ENCODE measurements at regions not wholly inside any gene's neighbourhood (a gene's known extent, or its start where the extent isn't known, plus 50 kb on each side); places are given as distances from the start of the nearest gene placed in this dataset.

DNA sequence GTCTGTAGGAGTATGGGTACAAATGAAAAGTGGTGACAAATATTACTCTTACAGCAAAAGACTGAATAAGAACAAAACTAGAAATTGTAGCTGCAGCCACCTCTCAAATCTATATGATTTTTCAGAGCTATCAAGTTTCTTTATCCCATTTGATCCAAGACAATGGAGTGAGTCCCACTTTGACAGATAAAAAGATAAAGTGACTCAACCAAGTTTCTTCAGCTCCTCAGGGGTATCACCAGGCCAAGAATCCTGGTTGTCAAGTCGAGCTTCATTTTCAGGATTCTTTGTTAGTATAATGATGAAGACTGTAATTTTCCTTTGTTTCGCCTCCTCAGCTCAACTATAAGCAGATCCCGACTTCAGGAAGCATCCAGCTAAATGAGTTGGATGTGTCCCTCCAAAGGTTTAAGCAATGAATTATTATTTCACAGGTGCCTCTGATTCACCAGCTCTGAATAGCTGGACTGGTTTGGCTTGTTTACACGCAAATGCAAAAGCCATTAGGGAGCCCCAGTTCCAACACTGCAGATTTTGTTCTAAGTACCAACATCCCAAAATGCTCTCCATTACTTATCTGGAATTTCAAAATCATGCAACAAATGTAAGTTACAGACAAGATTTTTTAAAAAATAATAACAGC, 238.9 kb downstream of the MAFB start:
- H3K27ac ChIP-seq (ENCODE audit: low read depth, low read length), result no peak overlapping the region
- no peaks in the 10 kb centered on the region for H3K27me3 ChIP-seq (ENCODE audit: control insufficient read depth in 1 of 2, insufficient read depth in 2 of 2, low read length in 2 of 2)
- no peak overlapping the region for H3K9ac ChIP-seq (ENCODE audit: low read depth in 1 of 2, low read length in 2 of 2)

DNA sequence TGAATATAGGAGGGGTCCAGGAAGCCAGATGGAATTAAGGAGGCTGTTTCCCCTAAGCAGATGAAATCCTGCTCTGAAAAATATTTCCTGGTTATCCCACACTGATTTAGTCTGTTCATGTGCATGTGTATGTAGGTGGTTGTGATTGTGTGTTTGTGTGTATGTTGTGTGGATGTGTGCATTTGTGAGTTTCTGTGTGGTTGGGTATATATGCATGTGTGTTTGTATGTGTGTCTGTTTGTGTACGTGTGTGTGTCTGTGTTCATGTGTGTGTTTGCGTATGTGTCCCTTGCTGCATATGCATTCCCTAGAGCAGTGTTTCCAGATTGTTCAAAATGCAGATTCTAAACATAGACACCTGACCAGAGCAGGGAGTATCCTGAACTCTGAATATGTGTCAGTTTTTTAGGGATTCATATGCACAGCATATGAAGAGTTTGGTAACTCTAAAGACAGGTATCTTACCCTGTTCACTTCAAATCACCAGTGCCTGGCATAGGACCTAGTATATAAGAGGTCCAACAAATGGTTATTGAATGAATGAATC, 239.8 kb downstream of the MAFB start:
- no peaks in the 10 kb centered on the region for H3K36me3 ChIP-seq (ENCODE audit: control insufficient read depth in 1 of 2, insufficient read depth in 2 of 2, low read length in 2 of 2)
- no peaks in the 10 kb centered on the region for H3K4me1 ChIP-seq (ENCODE audit: control insufficient read depth in 1 of 2, insufficient read depth in 2 of 2, low read length in 2 of 2)
- H3K9me3 ChIP-seq (ENCODE audit: control insufficient read depth in 1 of 2, low read length in 2 of 2), result no peaks in the 10 kb centered on the region
- H3K9ac ChIP-seq (ENCODE audit: low read depth in 1 of 2, low read length in 2 of 2), result no peak overlapping the region
- H3K27me3 ChIP-seq (ENCODE audit: control insufficient read depth in 1 of 2, insufficient read depth in 2 of 2, low read length in 2 of 2), result no peaks in the 10 kb centered on the region
- H3K4me3 ChIP-seq (ENCODE audit: low read depth in 1 of 2, low read length in 2 of 2), result no peak overlapping the region
- no peak overlapping the region for H3K27ac ChIP-seq (ENCODE audit: low read depth, low read length)

More for the DNA sequence above, 238.9 kb downstream of the MAFB start:
- H3K4me1 ChIP-seq (ENCODE audit: control insufficient read depth in 1 of 2, insufficient read depth in 2 of 2, low read length in 2 of 2), result no peaks in the 10 kb centered on the region
- H3K9me3 ChIP-seq (ENCODE audit: control insufficient read depth in 1 of 2, low read length in 2 of 2), result no peaks in the 10 kb centered on the region
- no peaks in the 10 kb centered on the region for H3K36me3 ChIP-seq (ENCODE audit: control insufficient read depth in 1 of 2, insufficient read depth in 2 of 2, low read length in 2 of 2)
- no peak overlapping the region for H3K4me3 ChIP-seq (ENCODE audit: low read depth in 1 of 2, low read length in 2 of 2)

DNA sequence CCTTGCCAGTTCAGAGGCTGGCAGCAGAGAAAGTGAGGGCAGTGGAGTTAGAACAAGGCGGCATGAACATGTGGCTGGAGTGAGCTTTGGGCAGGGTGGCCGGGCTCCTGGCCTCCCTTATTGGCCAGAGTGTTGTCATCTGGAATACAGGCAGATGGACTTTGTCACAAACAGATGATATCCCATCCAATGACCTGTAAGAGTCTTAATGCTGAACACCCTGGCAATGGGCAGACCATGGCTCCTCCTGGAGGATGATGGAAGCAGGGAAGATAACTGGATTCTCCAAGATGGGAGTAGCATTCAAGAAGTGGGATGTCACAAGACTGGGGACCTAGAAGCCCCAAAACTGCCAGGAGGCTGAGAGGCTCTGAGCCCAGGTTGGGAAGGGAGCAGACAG, 242.1 kb downstream of the MAFB start:
- no peaks in the 10 kb centered on the region for H3K9me3 ChIP-seq (ENCODE audit: control insufficient read depth in 1 of 2, low read length in 2 of 2)
- H3K9ac ChIP-seq (ENCODE audit: low read depth in 1 of 2, low read length in 2 of 2), result no peak overlapping the region
- no peaks in the 10 kb centered on the region for H3K36me3 ChIP-seq (ENCODE audit: control insufficient read depth in 1 of 2, insufficient read depth in 2 of 2, low read length in 2 of 2)
- H3K27me3 ChIP-seq (ENCODE audit: control insufficient read depth in 1 of 2, insufficient read depth in 2 of 2, low read length in 2 of 2), result no peaks in the 10 kb centered on the region
- no peak overlapping the region for H3K4me3 ChIP-seq (ENCODE audit: low read depth in 1 of 2, low read length in 2 of 2)
- no peak overlapping the region for H3K27ac ChIP-seq (ENCODE audit: low read depth, low read length)
- H3K4me1 ChIP-seq (ENCODE audit: control insufficient read depth in 1 of 2, insufficient read depth in 2 of 2, low read length in 2 of 2), result peaks cover 0 to 3% of the 10 kb centered on the region in 2 donors

- H3K4me1 ChIP-seq (ENCODE audit: control insufficient read depth in 1 of 2, insufficient read depth in 2 of 2, low read length in 2 of 2), result peaks cover 0 to 3% of the 10 kb centered on the region in 2 donors
- H3K27me3 ChIP-seq (ENCODE audit: control insufficient read depth in 1 of 2, insufficient read depth in 2 of 2, low read length in 2 of 2), result no peaks in the 10 kb centered on the region
- H3K27ac ChIP-seq (ENCODE audit: low read depth, low read length), result no peak overlapping the region
- H3K4me3 ChIP-seq (ENCODE audit: low read depth in 1 of 2, low read length in 2 of 2), result no peak overlapping the region
- no peak overlapping the region for H3K9ac ChIP-seq (ENCODE audit: low read depth in 1 of 2, low read length in 2 of 2)
- H3K9me3 ChIP-seq (ENCODE audit: control insufficient read depth in 1 of 2, low read length in 2 of 2), result no peaks in the 10 kb centered on the region
- H3K36me3 ChIP-seq (ENCODE audit: control insufficient read depth in 1 of 2, insufficient read depth in 2 of 2, low read length in 2 of 2), result no peaks in the 10 kb centered on the region
Measured at GRCh38 chr20:40444516-40444915, 244.5 kb downstream of the MAFB start.

DNA sequence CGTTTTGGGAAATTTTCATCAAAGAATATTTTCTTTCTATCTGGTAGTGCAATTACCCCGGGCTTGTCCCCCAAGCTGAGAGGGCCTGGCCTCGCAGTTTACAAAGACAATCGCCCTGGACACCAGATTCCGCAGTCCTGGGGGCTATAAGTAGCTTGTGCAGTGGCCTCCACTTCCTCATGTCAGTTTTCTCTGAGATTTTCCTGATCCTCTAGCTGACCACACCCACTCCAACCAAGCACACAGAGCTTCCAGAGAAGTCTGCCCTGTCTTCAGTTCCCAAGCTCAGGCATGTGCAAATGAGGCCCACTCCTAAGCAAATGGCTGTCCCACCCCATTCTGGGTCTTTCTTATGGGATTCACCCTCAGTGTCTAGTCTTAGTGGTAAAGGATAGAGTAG, 245.3 kb downstream of the MAFB start:
- no peak overlapping the region for H3K4me3 ChIP-seq (ENCODE audit: low read depth in 1 of 2, low read length in 2 of 2)
- no peaks in the 10 kb centered on the region for H3K9me3 ChIP-seq (ENCODE audit: control insufficient read depth in 1 of 2, low read length in 2 of 2)
- no peak overlapping the region for H3K9ac ChIP-seq (ENCODE audit: low read depth in 1 of 2, low read length in 2 of 2)
- H3K4me1 ChIP-seq (ENCODE audit: control insufficient read depth in 1 of 2, insufficient read depth in 2 of 2, low read length in 2 of 2), result peaks cover 0 to 3% of the 10 kb centered on the region in 2 donors
- no peaks in the 10 kb centered on the region for H3K36me3 ChIP-seq (ENCODE audit: control insufficient read depth in 1 of 2, insufficient read depth in 2 of 2, low read length in 2 of 2)
- H3K27ac ChIP-seq (ENCODE audit: low read depth, low read length), result no peak overlapping the region
- no peaks in the 10 kb centered on the region for H3K27me3 ChIP-seq (ENCODE audit: control insufficient read depth in 1 of 2, insufficient read depth in 2 of 2, low read length in 2 of 2)

DNA sequence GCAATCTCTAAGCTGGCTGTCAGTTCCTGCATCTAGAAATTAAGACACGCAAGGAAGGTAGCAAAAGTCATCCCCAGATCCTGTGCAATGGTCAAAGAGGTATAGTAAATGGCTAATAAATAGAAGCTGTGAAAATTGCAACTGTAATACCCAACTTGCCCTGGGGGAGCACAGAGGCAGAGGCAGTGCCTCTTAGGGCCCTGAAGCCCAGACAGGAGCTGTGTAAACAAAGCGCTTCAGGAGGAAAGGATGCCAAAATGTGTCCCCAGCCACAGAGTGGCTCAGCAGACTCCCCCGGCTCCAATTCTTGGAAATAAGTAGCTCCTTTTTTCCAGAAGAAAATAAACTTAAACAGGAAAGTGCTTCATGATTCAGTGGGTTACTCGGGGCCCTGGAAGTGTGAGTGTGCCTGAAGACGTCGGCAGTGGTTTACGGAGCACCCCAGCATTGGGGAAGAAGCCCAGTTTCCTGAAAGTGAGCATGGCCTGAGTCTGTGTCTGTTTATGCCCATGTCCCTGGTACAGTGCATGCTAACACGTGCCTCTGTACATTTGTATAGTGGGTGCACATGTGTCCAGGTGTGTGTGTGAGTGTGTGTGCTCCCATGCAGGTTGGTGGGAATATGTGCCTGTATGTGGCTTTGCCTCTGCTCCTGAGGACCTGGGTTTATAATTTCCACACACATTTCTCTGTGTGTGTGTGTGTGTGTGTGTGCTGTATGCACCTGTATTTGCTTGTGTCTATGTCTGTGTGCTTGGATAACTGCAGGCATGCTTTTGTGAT, 246.7 kb downstream of the MAFB start:
- Histone ChIP-seq H3K27ac (ENCODE audit: low read depth, low read length) (no peak overlapping the region), H3K9ac (ENCODE audit: low read depth in 1 of 2, low read length in 2 of 2) (no peak overlapping the region), H3K4me1 (ENCODE audit: control insufficient read depth in 1 of 2, insufficient read depth in 2 of 2, low read length in 2 of 2) (peaks cover 0 to 3% of the 10 kb centered on the region in 2 donors), H3K4me3 (ENCODE audit: low read depth in 1 of 2, low read length in 2 of 2) (no peak overlapping the region), H3K9me3 (ENCODE audit: control insufficient read depth in 1 of 2, low read length in 2 of 2) (no peaks in the 10 kb centered on the region), H3K27me3 (ENCODE audit: control insufficient read depth in 1 of 2, insufficient read depth in 2 of 2, low read length in 2 of 2) (no peaks in the 10 kb centered on the region), H3K36me3 (ENCODE audit: control insufficient read depth in 1 of 2, insufficient read depth in 2 of 2, low read length in 2 of 2) (no peaks in the 10 kb centered on the region)

- Histone ChIP-seq H3K9me3 (ENCODE audit: control insufficient read depth in 1 of 2, low read length in 2 of 2) (no peaks in the 10 kb centered on the region), H3K4me1 (ENCODE audit: control insufficient read depth in 1 of 2, insufficient read depth in 2 of 2, low read length in 2 of 2) (peaks cover 0 to 3% of the 10 kb centered on the region in 2 donors), H3K27ac (ENCODE audit: low read depth, low read length) (no peak overlapping the region), H3K9ac (ENCODE audit: low read depth in 1 of 2, low read length in 2 of 2) (no peak overlapping the region), H3K27me3 (ENCODE audit: control insufficient read depth in 1 of 2, insufficient read depth in 2 of 2, low read length in 2 of 2) (no peaks in the 10 kb centered on the region), H3K36me3 (ENCODE audit: control insufficient read depth in 1 of 2, insufficient read depth in 2 of 2, low read length in 2 of 2) (no peaks in the 10 kb centered on the region), H3K4me3 (ENCODE audit: low read depth in 1 of 2, low read length in 2 of 2) (no peak overlapping the region)
Measured at GRCh38 chr20:40441771-40442170, 247.3 kb downstream of the MAFB start.

- H3K4me1 ChIP-seq (ENCODE audit: control insufficient read depth in 1 of 2, insufficient read depth in 2 of 2, low read length in 2 of 2), result peaks cover 0 to 3% of the 10 kb centered on the region in 2 donors
- H3K36me3 ChIP-seq (ENCODE audit: control insufficient read depth in 1 of 2, insufficient read depth in 2 of 2, low read length in 2 of 2), result no peaks in the 10 kb centered on the region
- no peak overlapping the region for H3K27ac ChIP-seq (ENCODE audit: low read depth, low read length)
- no peaks in the 10 kb centered on the region for H3K9me3 ChIP-seq (ENCODE audit: control insufficient read depth in 1 of 2, low read length in 2 of 2)
- H3K9ac ChIP-seq (ENCODE audit: low read depth in 1 of 2, low read length in 2 of 2), result no peak overlapping the region
- H3K4me3 ChIP-seq (ENCODE audit: low read depth in 1 of 2, low read length in 2 of 2), result no peak overlapping the region
- H3K27me3 ChIP-seq (ENCODE audit: control insufficient read depth in 1 of 2, insufficient read depth in 2 of 2, low read length in 2 of 2), result no peaks in the 10 kb centered on the region
Measured at GRCh38 chr20:40438161-40438830, 250.7 kb downstream of the MAFB start.

GRCh38 chr20:40436011-40436410, 253.0 kb downstream of the MAFB start:
- Histone ChIP-seq H3K36me3 (ENCODE audit: control insufficient read depth in 1 of 2, insufficient read depth in 2 of 2, low read length in 2 of 2) (no peaks in the 10 kb centered on the region), H3K27ac (ENCODE audit: low read depth, low read length) (no peak overlapping the region), H3K27me3 (ENCODE audit: control insufficient read depth in 1 of 2, insufficient read depth in 2 of 2, low read length in 2 of 2) (no peaks in the 10 kb centered on the region), H3K9ac (ENCODE audit: low read depth in 1 of 2, low read length in 2 of 2) (no peak overlapping the region), H3K4me3 (ENCODE audit: low read depth in 1 of 2, low read length in 2 of 2) (no peak overlapping the region), H3K4me1 (ENCODE audit: control insufficient read depth in 1 of 2, insufficient read depth in 2 of 2, low read length in 2 of 2) (no peaks in the 10 kb centered on the region), H3K9me3 (ENCODE audit: control insufficient read depth in 1 of 2, low read length in 2 of 2) (no peaks in the 10 kb centered on the region)

All from duodenal mucosa (tissue), 2 donors.